Caco-2 (cell line): ENCODE measurements at regions not wholly inside any gene's neighbourhood (a gene's known extent, or its start where the extent isn't known, plus 50 kb on each side); places are given as distances from the start of the nearest gene placed in this dataset.
"Not testable (repeated sequence)": the region's sequence is repeated elsewhere in the genome, so short reads cannot be mapped to it uniquely, and the experiment has no call there.

Experiments used
- BruUV-seq: library from RNA; stranded (reverse); fragments of 400-500 nt; replicated peaks from 2 replicates; lab custom pipeline; 2021; lab: Mats Ljungman, UMichigan
- CTCF ChIA-PET: fragments of 300-600 bp; sonication (Branson Sonifier 250); formaldehyde crosslinking; loops from one replicate; lab custom pipeline; 2022; ENCODE audit warnings: antibody characterized with exemption; lab: Charles Lee
- POLR2A ChIA-PET: fragments of 300-600 bp; sonication (Branson Sonifier 250); formaldehyde crosslinking; loops from one replicate; lab custom pipeline; 2022; ENCODE audit warnings: antibody characterized with exemption; lab: Charles Lee
- DNase-seq, 2 experiments: peaks; one replicate each; pipeline versions ENCODE4 v3.0.0 to v3.0.0-alpha.2; 2020 to 2022
- H3K27me3 ChIP-seq: replicated peaks from 2 replicates; pipeline ENCODE4 v1.6.0; 2011; ENCODE audit warnings: low read length; ENCODE audit not compliant: control insufficient read depth, insufficient read depth
- H3K36me3 ChIP-seq: 2 replicates; pipeline ENCODE4 v1.5.1; 2011; ENCODE audit warnings: low read length; ENCODE audit not compliant: control insufficient read depth, insufficient read depth
- H3K4me1 ChIP-seq: fragments of 250-450 bp; sonication (Bioruptor Pico); 2 replicates; pipeline ENCODE4 v1.5.1; 2020; ENCODE audit warnings: mild to moderate bottlenecking
- H3K4me3 ChIP-seq: 2 replicates; pipeline ENCODE4 v1.5.1; 2011; ENCODE audit warnings: low read depth, mild to moderate bottlenecking, control low read depth, low read length
- H3K9me3 ChIP-seq: fragments of 250-450 bp; sonication (Bioruptor Pico); 2 replicates; pipeline ENCODE4 v1.5.1; 2020; ENCODE audit warnings: mild to moderate bottlenecking, moderate library complexity
- H3K27ac Mint-ChIP-seq: one replicate; pipeline ENCODE4 v1.8.0; 2022; ENCODE audit warnings: mixed read lengths; ENCODE audit not compliant: unreplicated experiment
- H3K27me3 Mint-ChIP-seq: one replicate; pipeline ENCODE4 v1.8.0; 2022; ENCODE audit warnings: mixed read lengths; ENCODE audit not compliant: insufficient read depth, unreplicated experiment
- H3K36me3 Mint-ChIP-seq: one replicate; pipeline ENCODE4 v1.8.0; 2022; ENCODE audit warnings: mild to moderate bottlenecking, mixed read lengths; ENCODE audit not compliant: insufficient read depth, unreplicated experiment
- H3K4me1 Mint-ChIP-seq: one replicate; pipeline ENCODE4 v1.8.0; 2022; ENCODE audit warnings: low read depth, mixed read lengths; ENCODE audit not compliant: unreplicated experiment
- H3K4me3 Mint-ChIP-seq: one replicate; pipeline ENCODE4 v1.8.0; 2022; ENCODE audit warnings: mild to moderate bottlenecking, moderate library complexity, mixed read lengths; ENCODE audit not compliant: unreplicated experiment
- H3K9me3 Mint-ChIP-seq: one replicate; pipeline ENCODE4 v1.8.0; 2022; ENCODE audit warnings: mixed read lengths; ENCODE audit not compliant: unreplicated experiment
- intact Hi-C: fragments of 100-400 bp; cut with micrococcal nuclease; formaldehyde crosslinking; loops from one replicate; pipeline ENCODE4 v1.10.0; 2022; ENCODE audit not compliant: unreplicated experiment
- TF ChIP-seq, protein P1 (sequence below), 2 experiments: fragments of 200-600 bp in 1 of 2; IDR thresholded peaks; 1 replicate in 1 of 2; 2 replicates in 1 of 2; pipeline versions ENCODE4 v1.5.1 to v1.8.0; 2011 to 2022; ENCODE audit warnings: antibody characterized with exemption in 1 of 2, control low read depth in 1 of 2, inconsistent platforms in 1 of 2, low read depth in 1 of 2, low read length in 1 of 2, mild to moderate bottlenecking in 1 of 2, moderate library complexity in 1 of 2; ENCODE audit not compliant: insufficient read depth in 1 of 2, severe bottlenecking in 1 of 2, unreplicated experiment in 1 of 2

DNA sequence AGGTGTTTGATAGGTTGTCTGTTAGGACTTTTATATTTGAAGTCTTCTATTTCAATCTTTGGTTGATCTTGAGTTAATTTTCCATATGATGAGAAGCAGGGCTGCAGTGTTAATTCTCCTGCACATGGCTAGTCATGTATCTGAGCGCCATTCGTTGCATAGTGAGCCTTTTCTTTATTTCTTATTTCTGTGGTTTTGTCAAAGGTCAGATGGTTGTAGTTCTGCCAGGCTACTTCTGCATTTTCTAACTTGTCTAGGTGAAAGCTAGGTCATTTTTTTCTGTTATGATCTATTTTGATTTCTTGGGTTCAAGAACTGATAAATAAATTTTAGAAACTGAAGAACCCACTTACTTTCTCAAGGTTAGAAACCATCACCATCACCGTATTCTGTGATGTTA lies 56.7 kb downstream of the CCDC74A start:
- H3K27me3 ChIP-seq = peaks cover 3% of the 10 kb centered on the region; the same call in 1 of the 2 replicates
- ChIA-PET POLR2A (no interaction called here), CTCF (no interaction called here)
- H3K9me3 ChIP-seq = no peaks in the 10 kb centered on the region
- intact Hi-C loops = no loop called here
- peaks cover 42% of the 10 kb centered on the region for H3K27me3 Mint-ChIP-seq
- H3K36me3 ChIP-seq = no peaks in the 10 kb centered on the region
- no peaks in the 10 kb centered on the region for H3K36me3 Mint-ChIP-seq
- H3K4me3 ChIP-seq = no peak overlapping the region
- H3K9me3 Mint-ChIP-seq = no peaks in the 10 kb centered on the region
- no TSS peak for BruUV-seq
- H3K27ac Mint-ChIP-seq = no peak overlapping the region
- no peak overlapping the region for H3K4me3 Mint-ChIP-seq
- TF ChIP-seq, protein P1, sequence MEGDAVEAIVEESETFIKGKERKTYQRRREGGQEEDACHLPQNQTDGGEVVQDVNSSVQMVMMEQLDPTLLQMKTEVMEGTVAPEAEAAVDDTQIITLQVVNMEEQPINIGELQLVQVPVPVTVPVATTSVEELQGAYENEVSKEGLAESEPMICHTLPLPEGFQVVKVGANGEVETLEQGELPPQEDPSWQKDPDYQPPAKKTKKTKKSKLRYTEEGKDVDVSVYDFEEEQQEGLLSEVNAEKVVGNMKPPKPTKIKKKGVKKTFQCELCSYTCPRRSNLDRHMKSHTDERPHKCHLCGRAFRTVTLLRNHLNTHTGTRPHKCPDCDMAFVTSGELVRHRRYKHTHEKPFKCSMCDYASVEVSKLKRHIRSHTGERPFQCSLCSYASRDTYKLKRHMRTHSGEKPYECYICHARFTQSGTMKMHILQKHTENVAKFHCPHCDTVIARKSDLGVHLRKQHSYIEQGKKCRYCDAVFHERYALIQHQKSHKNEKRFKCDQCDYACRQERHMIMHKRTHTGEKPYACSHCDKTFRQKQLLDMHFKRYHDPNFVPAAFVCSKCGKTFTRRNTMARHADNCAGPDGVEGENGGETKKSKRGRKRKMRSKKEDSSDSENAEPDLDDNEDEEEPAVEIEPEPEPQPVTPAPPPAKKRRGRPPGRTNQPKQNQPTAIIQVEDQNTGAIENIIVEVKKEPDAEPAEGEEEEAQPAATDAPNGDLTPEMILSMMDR (IDR thresholded peaks at IDR 0.05; ENCODE audit: insufficient read depth in 1 of 2, low read depth in 1 of 2, low read length in 1 of 2, severe bottlenecking in 1 of 2, unreplicated experiment in 1 of 2) = no peak
- DNase-seq = no peak
- no peaks in the 10 kb centered on the region for H3K4me1 ChIP-seq
- no peaks in the 10 kb centered on the region for H3K4me1 Mint-ChIP-seq

DNA sequence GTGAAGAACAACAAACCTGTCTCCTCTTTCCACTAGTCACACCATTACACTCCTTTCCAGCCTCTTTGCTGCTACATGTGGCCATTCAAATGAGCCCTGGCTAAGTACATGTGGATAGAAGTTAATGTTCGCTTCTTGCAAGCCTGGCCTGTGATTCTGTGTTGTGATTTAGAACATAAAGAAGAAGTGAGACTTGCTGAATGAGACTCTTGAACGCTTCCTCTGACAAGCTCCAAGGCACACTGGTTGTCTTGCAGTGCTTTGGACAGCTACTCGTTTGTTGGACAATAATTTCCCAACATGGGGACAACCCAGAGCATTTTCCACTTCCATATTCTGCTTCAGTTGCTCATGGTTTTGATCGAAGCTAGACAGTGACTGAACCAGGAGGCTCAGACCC lies 57.3 kb downstream of the CCDC74A start:
- peaks cover 3% of the 10 kb centered on the region; the same call in 1 of the 2 replicates for H3K27me3 ChIP-seq
- Mint-ChIP-seq H3K4me1 (no peaks in the 10 kb centered on the region), H3K27ac (no peak overlapping the region), H3K4me3 (no peak overlapping the region), H3K9me3 (no peaks in the 10 kb centered on the region), H3K36me3 (no peaks in the 10 kb centered on the region), H3K27me3 (peaks cover 42% of the 10 kb centered on the region)
- ChIA-PET CTCF (no interaction called here), POLR2A (no interaction called here)
- H3K4me3 ChIP-seq = no peak overlapping the region
- intact Hi-C loops = no loop called here
- TF ChIP-seq, protein P1 (IDR thresholded peaks at IDR 0.05; ENCODE audit: insufficient read depth in 1 of 2, low read depth in 1 of 2, low read length in 1 of 2, severe bottlenecking in 1 of 2, unreplicated experiment in 1 of 2) = no peak
- DNase-seq = no peak
- no peaks in the 10 kb centered on the region for H3K36me3 ChIP-seq
- H3K9me3 ChIP-seq = no peaks in the 10 kb centered on the region
- no TSS peak for BruUV-seq
- no peaks in the 10 kb centered on the region for H3K4me1 ChIP-seq

DNA sequence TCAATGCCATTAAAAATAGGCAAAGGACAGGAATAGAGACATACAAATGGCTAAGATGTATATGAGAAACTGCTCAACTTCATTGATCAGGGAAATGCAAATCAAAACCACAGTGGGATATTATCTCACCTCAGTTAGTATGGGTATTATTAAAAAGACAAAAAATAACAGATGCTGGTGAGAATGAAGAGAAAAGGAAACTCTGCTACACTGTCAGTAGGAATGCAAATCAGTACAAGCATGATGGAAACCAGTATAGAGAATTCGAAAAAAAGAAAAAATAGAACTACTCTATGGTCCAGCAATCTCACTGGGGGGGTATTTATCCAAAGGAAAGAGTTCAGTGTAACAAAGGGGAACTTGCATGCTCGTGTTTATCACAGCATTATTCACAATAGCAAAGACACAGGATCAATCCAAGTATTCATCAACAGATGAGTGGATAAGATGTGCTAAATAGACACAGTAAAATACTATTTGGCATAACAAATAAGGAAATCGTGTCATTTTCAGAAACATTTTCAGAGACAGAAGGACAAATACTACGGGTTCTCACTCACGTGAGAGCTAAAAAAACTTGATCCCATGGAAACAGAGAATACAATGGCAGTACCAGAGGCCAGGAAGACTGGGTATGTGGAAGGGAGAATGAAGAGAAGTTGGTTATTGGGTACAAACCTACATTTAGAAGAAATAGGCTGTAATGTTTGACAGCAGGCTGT lies 60.6 kb downstream of the CCDC74A start:
- no peak for DNase-seq
- H3K4me3 Mint-ChIP-seq = no peak overlapping the region
- intact Hi-C loops = no loop called here
- TF ChIP-seq, protein P1 (IDR thresholded peaks at IDR 0.05; ENCODE audit: insufficient read depth in 1 of 2, low read depth in 1 of 2, low read length in 1 of 2, severe bottlenecking in 1 of 2, unreplicated experiment in 1 of 2) = no peak
- peaks cover 22% of the 10 kb centered on the region for H3K27me3 Mint-ChIP-seq
- no peaks in the 10 kb centered on the region for H3K9me3 Mint-ChIP-seq
- POLR2A ChIA-PET = no interaction called here
- H3K27ac Mint-ChIP-seq = no peak overlapping the region
- no peaks in the 10 kb centered on the region for H3K36me3 Mint-ChIP-seq
- Histone ChIP-seq H3K4me1 (no peaks in the 10 kb centered on the region), H3K27me3 (peaks cover 2% of the 10 kb centered on the region; the same call in 1 of the 2 replicates), H3K4me3 (no peak overlapping the region), H3K36me3 (no peaks in the 10 kb centered on the region), H3K9me3 (no peaks in the 10 kb centered on the region)
- CTCF ChIA-PET = no interaction called here
- H3K4me1 Mint-ChIP-seq = no peaks in the 10 kb centered on the region
- BruUV-seq = no TSS peak

DNA sequence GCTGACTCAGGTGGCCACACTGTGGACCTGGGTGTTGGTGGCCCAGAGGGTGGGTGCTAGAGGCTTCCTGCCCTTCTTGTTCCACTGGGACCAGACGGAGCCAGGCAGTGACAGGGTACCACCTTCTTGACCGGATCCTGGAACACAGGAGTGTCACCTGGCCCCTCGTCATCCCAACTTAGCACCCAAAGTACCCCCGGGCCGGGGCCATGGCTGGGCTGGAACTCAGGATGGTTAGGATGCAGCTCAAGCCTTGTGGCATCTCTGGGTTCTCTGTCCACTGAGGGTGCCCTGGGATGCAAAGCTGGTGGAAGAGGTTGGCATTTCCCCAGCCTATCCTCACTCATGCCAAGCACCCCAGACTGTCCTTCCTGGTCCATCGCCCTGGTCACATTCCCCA lies 61.4 kb downstream of the CCDC74A start:
- intact Hi-C loops, H3K36me3 ChIP-seq, DNase-seq, H3K4me3 ChIP-seq, H3K9me3 ChIP-seq, CTCF ChIA-PET, H3K27ac Mint-ChIP-seq, POLR2A ChIA-PET, H3K4me3 Mint-ChIP-seq, H3K27me3 ChIP-seq, H3K4me1 Mint-ChIP-seq, BruUV-seq, H3K4me1 ChIP-seq, H3K36me3 Mint-ChIP-seq, H3K9me3 Mint-ChIP-seq: not testable (repeated sequence)
- H3K27me3 Mint-ChIP-seq = peaks cover 14% of the 10 kb centered on the region
